Osteoblast (primary cell): ENCODE measurements at regions not wholly inside any gene's neighbourhood (a gene's known extent, or its start where the extent isn't known, plus 50 kb on each side); places are given as distances from the start of the nearest gene placed in this dataset.

Experiments used
- DNase-seq: peaks from one replicate; pipeline ENCODE4 v3.0.0; 2011; ENCODE audit warnings: low spot score, mixed read lengths; ENCODE audit not compliant: insufficient read length; ENCODE audit errors: missing footprints
- H2AFZ ChIP-seq: 2 replicates; pipeline ENCODE4 v1.6.0; 2011; ENCODE audit warnings: mild to moderate bottlenecking, low read length
- H3K27ac ChIP-seq: 2 replicates; pipeline ENCODE4 v1.5.1; 2011; ENCODE audit warnings: mild to moderate bottlenecking, low read depth, low read length, moderate library complexity
- H3K27me3 ChIP-seq: 2 replicates; pipeline ENCODE4 v1.6.0; 2012; ENCODE audit warnings: mild to moderate bottlenecking, control low read depth, inconsistent platforms, low read length, moderate library complexity; ENCODE audit not compliant: insufficient read depth
- H3K36me3 ChIP-seq: 2 replicates; pipeline ENCODE4 v1.5.1; 2011; ENCODE audit warnings: mild to moderate bottlenecking, low read length, control low read depth, moderate library complexity; ENCODE audit not compliant: insufficient read depth
- H3K4me1 ChIP-seq: 2 replicates; pipeline ENCODE4 v1.5.1; 2011; ENCODE audit warnings: mild to moderate bottlenecking, low read length, control low read depth, moderate library complexity; ENCODE audit not compliant: insufficient read depth
- H3K4me2 ChIP-seq: 2 replicates; pipeline ENCODE4 v1.6.0; 2011; ENCODE audit warnings: mild to moderate bottlenecking, low read length; ENCODE audit not compliant: insufficient read depth
- H3K4me3 ChIP-seq: fragments of 200-600 bp; sonication (generic); 3 replicates; pipeline ENCODE4 v1.5.1; 2012; ENCODE audit warnings: mild to moderate bottlenecking, low read length, inconsistent platforms; ENCODE audit not compliant: insufficient read depth
- H3K79me2 ChIP-seq: 2 replicates; pipeline ENCODE4 v1.6.0; 2012; ENCODE audit warnings: mild to moderate bottlenecking, low read length, control low read depth, inconsistent platforms; ENCODE audit not compliant: insufficient read depth
- H3K9me3 ChIP-seq: 2 replicates; pipeline ENCODE4 v1.5.1; 2011; ENCODE audit warnings: low read depth, low read length, control low read depth
- H4K20me1 ChIP-seq: 2 replicates; pipeline ENCODE4 v1.6.0; 2012; ENCODE audit warnings: mild to moderate bottlenecking, low read length, control low read depth; ENCODE audit not compliant: insufficient read depth
- TF ChIP-seq, protein P1 (sequence below): IDR thresholded peaks from 2 replicates; pipeline ENCODE4 v1.5.1; 2011; ENCODE audit warnings: mild to moderate bottlenecking, low read depth, low read length, moderate library complexity; ENCODE audit errors: extremely low read depth

GRCh38 chr18:69261406-69261805, 139.3 kb upstream of the DOK6 start:
- Histone ChIP-seq H3K36me3 (no peaks in the 10 kb centered on the region), H3K4me3 (no peak overlapping the region), H3K4me2 (no peak overlapping the region), H3K79me2 (no peaks in the 10 kb centered on the region), H3K27me3 (no peaks in the 10 kb centered on the region), H3K27ac (no peak overlapping the region), H4K20me1 (no peaks in the 10 kb centered on the region), H3K9me3 (no peaks in the 10 kb centered on the region), H3K4me1 (no peaks in the 10 kb centered on the region), H2AFZ (no peak overlapping the region)
- DNase-seq: no peak
- TF ChIP-seq, protein P1, sequence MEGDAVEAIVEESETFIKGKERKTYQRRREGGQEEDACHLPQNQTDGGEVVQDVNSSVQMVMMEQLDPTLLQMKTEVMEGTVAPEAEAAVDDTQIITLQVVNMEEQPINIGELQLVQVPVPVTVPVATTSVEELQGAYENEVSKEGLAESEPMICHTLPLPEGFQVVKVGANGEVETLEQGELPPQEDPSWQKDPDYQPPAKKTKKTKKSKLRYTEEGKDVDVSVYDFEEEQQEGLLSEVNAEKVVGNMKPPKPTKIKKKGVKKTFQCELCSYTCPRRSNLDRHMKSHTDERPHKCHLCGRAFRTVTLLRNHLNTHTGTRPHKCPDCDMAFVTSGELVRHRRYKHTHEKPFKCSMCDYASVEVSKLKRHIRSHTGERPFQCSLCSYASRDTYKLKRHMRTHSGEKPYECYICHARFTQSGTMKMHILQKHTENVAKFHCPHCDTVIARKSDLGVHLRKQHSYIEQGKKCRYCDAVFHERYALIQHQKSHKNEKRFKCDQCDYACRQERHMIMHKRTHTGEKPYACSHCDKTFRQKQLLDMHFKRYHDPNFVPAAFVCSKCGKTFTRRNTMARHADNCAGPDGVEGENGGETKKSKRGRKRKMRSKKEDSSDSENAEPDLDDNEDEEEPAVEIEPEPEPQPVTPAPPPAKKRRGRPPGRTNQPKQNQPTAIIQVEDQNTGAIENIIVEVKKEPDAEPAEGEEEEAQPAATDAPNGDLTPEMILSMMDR: no peak

DNA sequence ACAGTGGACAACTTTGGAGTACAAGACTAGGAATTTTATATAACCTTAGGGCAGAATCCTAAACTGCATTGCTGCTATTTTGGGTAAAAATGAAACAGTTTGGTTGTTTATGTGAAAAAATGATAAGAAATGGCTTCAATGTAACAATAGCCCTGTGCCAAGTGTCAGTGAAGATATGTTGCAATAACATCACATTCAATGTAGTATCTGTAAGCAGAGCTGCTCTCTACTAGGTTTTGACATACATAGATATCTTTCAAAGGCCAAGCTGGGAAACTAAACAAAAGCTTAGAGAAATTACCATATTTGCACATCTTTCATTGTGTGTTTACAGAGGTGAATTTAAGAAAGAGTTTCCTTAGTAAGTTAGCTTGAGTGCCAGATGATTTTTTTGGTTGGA, 135.0 kb upstream of the DOK6 start:
- no peaks in the 10 kb centered on the region for H3K36me3 ChIP-seq
- H3K9me3 ChIP-seq: no peaks in the 10 kb centered on the region
- no peaks in the 10 kb centered on the region for H4K20me1 ChIP-seq
- no peak overlapping the region for H3K4me2 ChIP-seq
- no peak overlapping the region for H2AFZ ChIP-seq
- no peaks in the 10 kb centered on the region for H3K79me2 ChIP-seq
- no peak overlapping the region for H3K4me3 ChIP-seq
- H3K27ac ChIP-seq: no peak overlapping the region
- TF ChIP-seq, protein P1: no peak
- H3K27me3 ChIP-seq: no peaks in the 10 kb centered on the region
- DNase-seq: no peak
- H3K4me1 ChIP-seq: no peaks in the 10 kb centered on the region

GRCh38 chr18:69267895-69268294, 132.8 kb upstream of the DOK6 start:
- no peak overlapping the region for H3K27ac ChIP-seq
- no peak overlapping the region for H3K4me2 ChIP-seq
- TF ChIP-seq, protein P1: no peak
- no peaks in the 10 kb centered on the region for H4K20me1 ChIP-seq
- no peaks in the 10 kb centered on the region for H3K36me3 ChIP-seq
- no peak overlapping the region for H3K4me3 ChIP-seq
- no peaks in the 10 kb centered on the region for H3K4me1 ChIP-seq
- no peaks in the 10 kb centered on the region for H3K27me3 ChIP-seq
- H2AFZ ChIP-seq: no peak overlapping the region
- H3K79me2 ChIP-seq: no peaks in the 10 kb centered on the region
- H3K9me3 ChIP-seq: no peaks in the 10 kb centered on the region
- no peak for DNase-seq

DNA sequence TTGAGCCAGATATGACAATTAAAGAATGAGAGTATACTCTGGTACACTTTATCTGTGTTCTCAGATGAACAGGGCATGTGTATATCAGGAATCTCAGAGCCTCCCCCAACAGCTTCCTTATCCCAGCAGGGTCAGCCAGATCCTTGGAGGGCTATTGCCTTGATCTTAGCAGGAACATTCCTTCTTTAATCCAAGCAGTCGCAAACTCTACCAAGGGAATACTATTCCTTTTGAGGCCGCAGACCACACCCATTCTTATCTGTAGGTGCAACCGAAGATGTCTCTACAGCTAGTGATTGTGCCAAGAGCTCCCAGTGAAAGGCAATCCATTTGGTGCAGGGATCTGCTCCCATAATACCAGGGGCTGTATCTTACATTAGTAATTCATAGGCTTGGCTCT, 118.3 kb upstream of the DOK6 start:
- Histone ChIP-seq H2AFZ (no peak overlapping the region), H3K9me3 (no peaks in the 10 kb centered on the region), H3K4me1 (no peaks in the 10 kb centered on the region), H3K27me3 (no peaks in the 10 kb centered on the region), H4K20me1 (no peaks in the 10 kb centered on the region), H3K27ac (no peak overlapping the region), H3K4me3 (no peak overlapping the region), H3K4me2 (no peak overlapping the region), H3K36me3 (no peaks in the 10 kb centered on the region), H3K79me2 (no peaks in the 10 kb centered on the region)
- no peak for DNase-seq
- TF ChIP-seq, protein P1: no peak
